ENCODE measurements at regions not wholly inside any gene's neighbourhood (a gene's known extent, or its start where the extent isn't known, plus 50 kb on each side); places are given as distances from the start of the nearest gene placed in this dataset.

DNA sequence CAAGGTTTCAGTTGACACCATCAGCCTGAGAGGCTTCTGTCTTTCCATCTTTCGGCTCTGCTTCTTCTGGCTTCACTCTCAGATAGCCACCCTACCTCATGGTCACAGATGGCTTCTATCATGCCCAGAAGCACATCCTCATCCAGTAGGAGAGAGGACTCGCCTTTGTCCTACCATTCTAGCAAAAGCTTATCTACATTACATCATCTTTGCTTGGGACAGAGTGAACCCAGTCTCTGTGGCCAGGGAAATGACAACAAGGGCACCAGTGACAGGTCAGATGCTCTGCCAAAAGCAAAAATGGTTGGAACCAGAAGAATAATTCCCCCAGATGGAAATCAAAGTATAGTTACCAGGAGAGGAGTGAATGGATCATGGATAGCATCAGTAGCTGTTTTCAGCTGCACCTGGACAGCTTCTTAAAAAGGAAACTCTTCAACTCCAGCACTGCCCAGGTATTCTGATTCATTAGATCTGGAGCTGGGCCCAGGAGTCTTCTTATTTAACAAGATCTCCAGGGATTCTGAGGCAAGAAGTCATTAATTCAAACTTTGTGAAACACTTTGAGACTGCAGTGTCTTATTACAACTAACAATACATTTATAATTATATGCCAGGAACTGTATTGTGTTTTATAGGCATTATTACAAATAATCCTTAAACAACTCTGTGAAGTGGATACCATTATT lies 257.7 kb upstream of the UBE2E3 start:
- H3K27ac ChIP-seq (ENCODE audit: low read length): no peak overlapping the region
- H3K4me3 ChIP-seq (ENCODE audit: low read length): no peak overlapping the region
- DNase-seq: peak; percentile 21
- H3K36me3 ChIP-seq (ENCODE audit: control insufficient read depth, insufficient read depth, low read length): no peaks in the 10 kb centered on the region
- no peaks in the 10 kb centered on the region for H3K27me3 ChIP-seq (ENCODE audit: control insufficient read depth, insufficient read depth, low read length)
- no CpG with 5 or more reads among the region's 2 CpGs for WGBS (ENCODE audit: insufficient coverage)
- H3K4me1 ChIP-seq (ENCODE audit: control insufficient read depth, insufficient read depth, low read length): no peaks in the 10 kb centered on the region
- no peaks in the 10 kb centered on the region for H3K9me3 ChIP-seq (replicated peaks; ENCODE audit: control insufficient read depth, low read depth, low read length)

DNA sequence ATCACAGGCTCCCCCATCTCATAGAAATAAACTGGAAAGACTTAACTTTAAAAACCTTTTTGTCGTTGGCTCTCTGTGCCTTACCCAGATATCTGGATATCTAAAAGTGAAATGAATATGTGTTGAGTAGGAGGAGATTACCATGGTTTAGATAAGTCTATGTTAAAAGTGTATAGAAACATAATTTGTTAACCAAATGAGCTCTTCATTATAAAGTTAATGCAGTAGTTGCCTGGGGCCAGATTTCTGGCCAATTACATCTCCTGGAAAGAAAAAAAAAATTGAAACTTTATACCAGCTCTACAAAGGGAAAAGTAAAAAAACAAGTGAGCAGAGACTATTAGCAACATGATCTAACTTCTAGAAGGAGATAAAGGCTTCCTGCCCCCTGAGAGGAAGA lies 259.6 kb upstream of the UBE2E3 start:
- Histone ChIP-seq H3K27me3 (ENCODE audit: control insufficient read depth, insufficient read depth, low read length) (no peaks in the 10 kb centered on the region), H3K36me3 (ENCODE audit: control insufficient read depth, insufficient read depth, low read length) (no peaks in the 10 kb centered on the region), H3K9me3 (replicated peaks; ENCODE audit: control insufficient read depth, low read depth, low read length) (no peaks in the 10 kb centered on the region), H3K4me3 (ENCODE audit: low read length) (no peak overlapping the region), H3K4me1 (ENCODE audit: control insufficient read depth, insufficient read depth, low read length) (no peaks in the 10 kb centered on the region), H3K27ac (ENCODE audit: low read length) (no peak overlapping the region)
- WGBS (ENCODE audit: insufficient coverage): no CpG with 5 or more reads among the region's 1 CpG
- no peak for DNase-seq

DNA sequence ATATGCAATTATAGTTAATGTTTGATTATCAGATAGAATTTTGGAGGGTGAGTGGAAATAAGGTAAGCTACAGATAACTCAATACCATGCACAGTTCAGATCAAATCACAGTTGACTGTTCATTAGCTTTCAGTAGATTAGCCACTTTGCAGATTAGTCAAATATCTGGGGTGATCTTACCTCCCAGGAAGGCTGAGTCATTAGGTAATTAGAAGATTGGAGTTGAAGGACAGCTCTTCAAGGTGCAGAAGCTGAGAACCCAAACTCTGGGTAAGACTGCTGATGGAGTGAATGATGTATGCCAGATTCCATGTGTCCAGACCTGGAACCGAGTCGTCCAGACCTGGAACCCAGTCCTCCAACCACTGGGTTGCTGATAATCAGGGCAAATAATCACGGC lies 262.8 kb upstream of the UBE2E3 start:
- Histone ChIP-seq H3K36me3 (ENCODE audit: control insufficient read depth, insufficient read depth, low read length) (no peaks in the 10 kb centered on the region), H3K27me3 (ENCODE audit: control insufficient read depth, insufficient read depth, low read length) (no peaks in the 10 kb centered on the region), H3K4me3 (ENCODE audit: low read length) (no peak overlapping the region), H3K4me1 (ENCODE audit: control insufficient read depth, insufficient read depth, low read length) (no peaks in the 10 kb centered on the region), H3K9me3 (replicated peaks; ENCODE audit: control insufficient read depth, low read depth, low read length) (peaks cover 2% of the 10 kb centered on the region), H3K27ac (ENCODE audit: low read length) (no peak overlapping the region)
- WGBS (ENCODE audit: insufficient coverage): 73% methylated on average over 3 of the region's 3 CpGs
- no peak for DNase-seq

DNA sequence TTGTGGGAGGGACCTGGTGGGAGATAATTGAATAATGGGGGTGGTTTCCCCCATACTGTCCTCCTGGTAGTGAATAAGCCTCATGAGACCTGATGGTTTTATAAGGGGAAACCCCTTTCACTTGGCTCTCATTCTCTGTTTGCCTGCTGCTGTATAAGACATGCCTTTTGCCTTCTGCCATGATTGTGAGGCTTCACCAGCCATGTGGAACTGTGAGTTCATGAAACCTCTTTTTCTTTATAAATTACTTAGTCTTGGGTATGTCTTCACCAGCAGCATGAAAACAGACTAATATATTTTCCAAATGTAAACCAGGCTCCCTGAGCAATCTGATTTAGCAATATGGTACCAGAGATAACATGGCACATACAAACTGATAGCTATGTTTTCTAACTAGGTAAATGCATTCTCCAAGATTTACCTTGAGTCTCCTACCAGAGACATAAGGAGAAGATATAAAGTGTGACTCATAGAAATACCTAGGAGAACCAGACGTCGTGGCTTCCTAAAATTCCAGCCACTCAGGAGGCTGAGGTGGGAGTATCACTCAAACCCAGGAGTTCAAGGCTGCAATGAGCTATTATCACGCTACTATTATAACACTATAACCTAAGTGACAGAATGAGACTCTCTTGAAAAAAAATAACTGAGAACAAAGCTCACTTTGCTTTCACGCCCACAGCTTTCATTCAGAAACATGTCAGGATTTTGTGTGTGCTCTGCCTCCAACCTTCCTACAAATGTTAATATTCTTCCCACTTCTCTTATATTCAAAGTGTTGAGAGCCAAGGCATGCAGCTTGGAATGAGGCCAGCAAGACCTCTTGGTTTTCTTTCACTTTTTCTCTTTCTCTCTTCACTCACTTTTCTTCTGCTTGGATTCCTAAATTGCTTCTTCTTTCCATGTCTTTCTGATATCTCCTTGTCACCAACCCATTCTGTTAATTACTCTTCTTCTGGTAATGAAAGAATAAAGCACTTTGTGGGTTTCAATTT lies 263.9 kb upstream of the UBE2E3 start:
- no peak overlapping the region for H3K27ac ChIP-seq (ENCODE audit: low read length)
- no peaks in the 10 kb centered on the region for H3K27me3 ChIP-seq (ENCODE audit: control insufficient read depth, insufficient read depth, low read length)
- H3K4me1 ChIP-seq (ENCODE audit: control insufficient read depth, insufficient read depth, low read length): no peaks in the 10 kb centered on the region
- no peaks in the 10 kb centered on the region for H3K36me3 ChIP-seq (ENCODE audit: control insufficient read depth, insufficient read depth, low read length)
- DNase-seq: peak; percentile 27
- no peak overlapping the region for H3K4me3 ChIP-seq (ENCODE audit: low read length)
- peaks cover 2% of the 10 kb centered on the region for H3K9me3 ChIP-seq (replicated peaks; ENCODE audit: control insufficient read depth, low read depth, low read length)
- WGBS (ENCODE audit: insufficient coverage): 93% methylated on average over 2 of the region's 4 CpGs

DNA sequence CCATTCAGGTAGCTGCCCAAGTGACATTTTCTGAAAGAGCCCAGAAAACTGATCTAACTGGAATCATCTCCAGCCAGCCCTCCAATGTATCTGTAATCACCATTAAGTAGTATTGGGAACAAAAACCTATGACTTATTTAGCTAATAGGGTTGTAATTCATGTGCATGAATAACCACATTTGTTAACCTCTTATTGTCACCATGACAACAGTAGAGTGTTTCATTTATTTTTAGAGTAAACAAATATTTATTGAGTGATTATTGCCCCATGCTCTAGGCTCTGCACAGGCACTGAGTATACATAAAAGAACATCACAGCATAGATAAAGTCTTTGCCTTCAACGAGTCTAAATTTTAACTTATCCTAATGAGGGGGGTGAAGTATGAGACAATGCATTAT lies 265.4 kb upstream of the UBE2E3 start:
- no peak overlapping the region for H3K27ac ChIP-seq (ENCODE audit: low read length)
- H3K4me3 ChIP-seq (ENCODE audit: low read length): no peak overlapping the region
- WGBS (ENCODE audit: insufficient coverage): no CpG with 5 or more reads among the region's 1 CpG
- no peak for DNase-seq
- no peaks in the 10 kb centered on the region for H3K4me1 ChIP-seq (ENCODE audit: control insufficient read depth, insufficient read depth, low read length)
- H3K27me3 ChIP-seq (ENCODE audit: control insufficient read depth, insufficient read depth, low read length): no peaks in the 10 kb centered on the region
- no peaks in the 10 kb centered on the region for H3K36me3 ChIP-seq (ENCODE audit: control insufficient read depth, insufficient read depth, low read length)
- H3K9me3 ChIP-seq (replicated peaks; ENCODE audit: control insufficient read depth, low read depth, low read length): peaks cover 2% of the 10 kb centered on the region

DNA sequence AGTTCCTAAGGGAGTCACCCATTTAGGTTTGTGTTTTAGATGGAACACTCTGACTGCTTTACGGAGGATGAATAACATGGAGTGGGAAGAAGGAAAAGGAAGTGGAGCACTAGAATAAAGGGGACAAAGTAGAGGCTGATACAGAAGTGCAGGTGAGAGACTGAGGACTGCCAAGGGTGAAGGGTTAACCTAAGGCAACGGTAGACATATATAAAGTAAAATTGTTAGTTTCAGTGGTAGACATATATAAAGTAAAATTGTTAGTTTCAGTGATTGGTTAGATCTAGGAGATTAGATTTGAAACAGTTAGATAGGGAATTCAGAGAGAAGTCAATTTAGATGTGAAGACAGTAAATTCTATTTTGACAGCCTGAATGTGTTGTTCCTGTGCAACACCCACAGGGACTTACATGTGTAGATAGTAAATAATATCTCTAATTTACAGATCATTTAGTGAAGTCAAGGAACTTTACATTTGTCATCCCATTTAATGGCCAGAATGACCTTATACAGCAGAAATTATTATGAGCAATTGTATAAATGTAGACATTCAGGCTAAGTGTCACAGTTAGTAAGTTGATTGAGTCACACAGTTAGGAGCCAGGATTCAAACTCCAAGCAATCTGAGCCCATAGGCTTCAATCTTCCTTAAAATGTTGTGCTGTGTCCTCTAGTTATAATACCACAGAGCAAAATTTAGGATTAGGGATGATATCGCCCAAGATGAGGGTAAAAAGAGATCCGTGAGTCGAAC lies 270.8 kb upstream of the UBE2E3 start:
- 100% methylated on average over 1 of the region's 5 CpGs for WGBS (ENCODE audit: insufficient coverage)
- H3K36me3 ChIP-seq (ENCODE audit: control insufficient read depth, insufficient read depth, low read length): no peaks in the 10 kb centered on the region
- no peaks in the 10 kb centered on the region for H3K27me3 ChIP-seq (ENCODE audit: control insufficient read depth, insufficient read depth, low read length)
- no peak overlapping the region for H3K4me3 ChIP-seq (ENCODE audit: low read length)
- peaks cover 2% of the 10 kb centered on the region for H3K9me3 ChIP-seq (replicated peaks; ENCODE audit: control insufficient read depth, low read depth, low read length)
- no peak overlapping the region for H3K27ac ChIP-seq (ENCODE audit: low read length)
- no peak for DNase-seq
- H3K4me1 ChIP-seq (ENCODE audit: control insufficient read depth, insufficient read depth, low read length): no peaks in the 10 kb centered on the region

DNA sequence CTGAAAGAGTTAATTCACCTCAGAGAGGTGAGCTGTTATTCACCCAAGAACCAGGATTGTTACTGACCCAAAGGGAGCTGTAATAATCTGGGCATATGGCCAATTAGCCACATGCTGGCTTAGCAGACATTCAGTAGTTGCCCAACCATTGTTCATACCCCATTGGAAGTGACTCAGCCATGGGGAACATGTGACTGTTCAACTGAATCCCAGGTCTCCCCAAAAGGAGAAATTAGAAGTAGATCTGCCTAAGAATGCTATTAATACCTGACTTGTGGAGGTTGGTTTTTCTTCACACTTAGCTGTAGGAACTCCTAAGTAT lies 272.6 kb upstream of the UBE2E3 start:
- Histone ChIP-seq H3K27me3 (ENCODE audit: control insufficient read depth, insufficient read depth, low read length) (no peaks in the 10 kb centered on the region), H3K4me3 (ENCODE audit: low read length) (no peak overlapping the region), H3K27ac (ENCODE audit: low read length) (no peak overlapping the region), H3K36me3 (ENCODE audit: control insufficient read depth, insufficient read depth, low read length) (no peaks in the 10 kb centered on the region), H3K9me3 (replicated peaks; ENCODE audit: control insufficient read depth, low read depth, low read length) (peaks cover under 1% of the 10 kb centered on the region), H3K4me1 (ENCODE audit: control insufficient read depth, insufficient read depth, low read length) (no peaks in the 10 kb centered on the region)
- DNase-seq: no peak

DNA sequence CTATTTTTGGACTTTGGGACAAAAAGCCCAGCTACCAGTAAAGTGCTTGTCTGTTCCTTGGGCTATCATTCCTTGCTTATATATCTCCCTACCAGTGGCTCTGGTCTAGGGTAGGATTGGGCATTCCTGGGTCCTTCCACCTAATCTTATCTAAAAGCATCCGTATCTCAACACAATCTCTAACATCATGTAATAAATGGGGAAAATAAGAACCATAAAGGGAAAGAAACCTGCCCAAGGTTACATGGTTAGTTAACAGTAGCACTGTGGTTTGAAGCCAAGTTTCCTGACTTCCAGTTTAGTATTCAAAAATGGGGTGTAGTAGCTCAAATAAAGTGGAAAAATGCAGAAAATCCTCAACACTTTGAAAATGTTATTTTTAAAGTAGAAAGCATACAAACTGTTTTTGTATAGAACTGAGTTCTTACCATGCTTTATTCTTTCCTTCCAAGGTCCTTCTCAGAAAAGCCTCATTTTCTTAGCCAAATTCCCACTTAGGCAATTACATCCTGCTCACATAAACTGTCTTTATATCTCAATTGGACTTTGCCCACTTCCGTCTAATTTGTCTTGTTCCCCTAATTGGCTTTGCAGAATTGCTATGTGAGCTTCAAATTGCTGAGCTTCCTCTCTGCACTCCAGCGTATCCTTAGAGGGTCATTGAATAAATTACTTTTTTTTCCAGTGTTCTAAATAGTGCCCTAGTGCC lies 273.1 kb upstream of the UBE2E3 start:
- Histone ChIP-seq H3K27me3 (ENCODE audit: control insufficient read depth, insufficient read depth, low read length) (no peaks in the 10 kb centered on the region), H3K9me3 (replicated peaks; ENCODE audit: control insufficient read depth, low read depth, low read length) (no peaks in the 10 kb centered on the region), H3K4me3 (ENCODE audit: low read length) (no peak overlapping the region), H3K36me3 (ENCODE audit: control insufficient read depth, insufficient read depth, low read length) (no peaks in the 10 kb centered on the region), H3K27ac (ENCODE audit: low read length) (no peak overlapping the region), H3K4me1 (ENCODE audit: control insufficient read depth, insufficient read depth, low read length) (no peaks in the 10 kb centered on the region)
- no peak for DNase-seq
- no CpG with 5 or more reads among the region's 3 CpGs for WGBS (ENCODE audit: insufficient coverage)

DNA sequence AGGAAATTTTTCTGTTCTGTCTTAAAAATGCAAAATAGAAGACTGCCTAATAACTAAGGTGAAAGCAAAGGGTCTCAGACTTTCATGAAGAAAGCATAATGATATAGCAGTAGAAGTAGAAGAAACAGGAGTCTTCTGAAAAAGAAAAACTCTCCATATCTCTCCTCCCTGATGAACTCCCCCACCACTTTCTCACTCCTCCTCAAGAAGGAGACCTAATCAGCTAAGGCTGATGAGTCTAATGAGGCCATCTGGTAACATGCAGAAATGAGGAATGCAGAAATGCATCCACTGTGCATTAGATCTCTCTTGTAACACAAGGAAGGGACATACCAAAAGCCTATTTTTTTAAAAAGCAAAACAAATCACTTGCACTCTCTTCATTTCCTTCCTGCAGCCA lies 273.7 kb upstream of the UBE2E3 start:
- Histone ChIP-seq H3K27ac (ENCODE audit: low read length) (no peak overlapping the region), H3K4me3 (ENCODE audit: low read length) (no peak overlapping the region), H3K4me1 (ENCODE audit: control insufficient read depth, insufficient read depth, low read length) (no peaks in the 10 kb centered on the region), H3K36me3 (ENCODE audit: control insufficient read depth, insufficient read depth, low read length) (no peaks in the 10 kb centered on the region), H3K27me3 (ENCODE audit: control insufficient read depth, insufficient read depth, low read length) (no peaks in the 10 kb centered on the region), H3K9me3 (replicated peaks; ENCODE audit: control insufficient read depth, low read depth, low read length) (no peaks in the 10 kb centered on the region)
- no peak for DNase-seq

DNA sequence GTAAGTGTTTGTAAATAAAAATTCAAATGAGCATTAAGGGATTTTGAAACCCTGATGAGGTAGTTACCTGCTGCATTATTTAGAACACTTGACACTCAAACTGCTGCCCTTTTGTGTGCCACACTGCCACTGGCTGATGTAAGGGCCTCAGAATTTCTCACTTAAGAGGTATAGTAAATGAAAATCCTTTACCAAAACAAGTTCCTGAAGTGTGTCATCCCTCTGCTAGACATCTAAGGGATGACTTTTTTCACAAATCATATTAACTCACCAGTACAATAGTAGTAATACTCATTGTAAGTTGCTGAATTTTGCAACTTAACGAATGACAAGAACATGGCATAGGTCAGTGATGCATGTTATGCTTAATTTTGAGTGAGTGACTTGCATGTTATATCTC lies 274.9 kb upstream of the UBE2E3 start:
- WGBS (ENCODE audit: insufficient coverage): no CpG with 5 or more reads among the region's 1 CpG
- no peaks in the 10 kb centered on the region for H3K27me3 ChIP-seq (ENCODE audit: control insufficient read depth, insufficient read depth, low read length)
- H3K9me3 ChIP-seq (replicated peaks; ENCODE audit: control insufficient read depth, low read depth, low read length): no peaks in the 10 kb centered on the region
- H3K27ac ChIP-seq (ENCODE audit: low read length): no peak overlapping the region
- no peak overlapping the region for H3K4me3 ChIP-seq (ENCODE audit: low read length)
- H3K36me3 ChIP-seq (ENCODE audit: control insufficient read depth, insufficient read depth, low read length): no peaks in the 10 kb centered on the region
- DNase-seq: no peak
- no peaks in the 10 kb centered on the region for H3K4me1 ChIP-seq (ENCODE audit: control insufficient read depth, insufficient read depth, low read length)
